ENCODE measurements at regions not wholly inside any gene's neighbourhood (a gene's known extent, or its start where the extent isn't known, plus 50 kb on each side); places are given as distances from the start of the nearest gene placed in this dataset.

- no peak for TF ChIP-seq POLR2AphosphoS5 (IDR thresholded peaks at IDR 0.05)
- no peak for TF ChIP-seq CTCF (IDR thresholded peaks at IDR 0.05; ENCODE audit: poor library complexity, severe bottlenecking)
- no peak for TF ChIP-seq EP300 (conservative IDR thresholded peaks at IDR 0.05; ENCODE audit: poor library complexity, severe bottlenecking)
- no peak for TF ChIP-seq EZH2 (IDR thresholded peaks at IDR 0.05; ENCODE audit: borderline replicate concordance, insufficient read depth, low read length, poor library complexity, severe bottlenecking)
- TF ChIP-seq, protein P1, sequence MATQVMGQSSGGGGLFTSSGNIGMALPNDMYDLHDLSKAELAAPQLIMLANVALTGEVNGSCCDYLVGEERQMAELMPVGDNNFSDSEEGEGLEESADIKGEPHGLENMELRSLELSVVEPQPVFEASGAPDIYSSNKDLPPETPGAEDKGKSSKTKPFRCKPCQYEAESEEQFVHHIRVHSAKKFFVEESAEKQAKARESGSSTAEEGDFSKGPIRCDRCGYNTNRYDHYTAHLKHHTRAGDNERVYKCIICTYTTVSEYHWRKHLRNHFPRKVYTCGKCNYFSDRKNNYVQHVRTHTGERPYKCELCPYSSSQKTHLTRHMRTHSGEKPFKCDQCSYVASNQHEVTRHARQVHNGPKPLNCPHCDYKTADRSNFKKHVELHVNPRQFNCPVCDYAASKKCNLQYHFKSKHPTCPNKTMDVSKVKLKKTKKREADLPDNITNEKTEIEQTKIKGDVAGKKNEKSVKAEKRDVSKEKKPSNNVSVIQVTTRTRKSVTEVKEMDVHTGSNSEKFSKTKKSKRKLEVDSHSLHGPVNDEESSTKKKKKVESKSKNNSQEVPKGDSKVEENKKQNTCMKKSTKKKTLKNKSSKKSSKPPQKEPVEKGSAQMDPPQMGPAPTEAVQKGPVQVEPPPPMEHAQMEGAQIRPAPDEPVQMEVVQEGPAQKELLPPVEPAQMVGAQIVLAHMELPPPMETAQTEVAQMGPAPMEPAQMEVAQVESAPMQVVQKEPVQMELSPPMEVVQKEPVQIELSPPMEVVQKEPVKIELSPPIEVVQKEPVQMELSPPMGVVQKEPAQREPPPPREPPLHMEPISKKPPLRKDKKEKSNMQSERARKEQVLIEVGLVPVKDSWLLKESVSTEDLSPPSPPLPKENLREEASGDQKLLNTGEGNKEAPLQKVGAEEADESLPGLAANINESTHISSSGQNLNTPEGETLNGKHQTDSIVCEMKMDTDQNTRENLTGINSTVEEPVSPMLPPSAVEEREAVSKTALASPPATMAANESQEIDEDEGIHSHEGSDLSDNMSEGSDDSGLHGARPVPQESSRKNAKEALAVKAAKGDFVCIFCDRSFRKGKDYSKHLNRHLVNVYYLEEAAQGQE (IDR thresholded peaks at IDR 0.05; ENCODE audit: borderline replicate concordance) = no peak
- TF ChIP-seq SMC3 (conservative IDR thresholded peaks at IDR 0.05; ENCODE audit: poor library complexity) = no peak
- TF ChIP-seq TAF1 (IDR thresholded peaks at IDR 0.05; ENCODE audit: low read depth) = no peak
- no peak for TF ChIP-seq RAD21 (conservative IDR thresholded peaks at IDR 0.05)
- no peak for TF ChIP-seq MXI1 (conservative IDR thresholded peaks at IDR 0.05; ENCODE audit: poor library complexity, severe bottlenecking)
Observed at GRCh38 chr6:26272171-26272637, 92.8 kb upstream of the BTN3A2 start.
